IPS DF 4.7 (cell line): ENCODE measurements at regions not wholly inside any gene's neighbourhood (a gene's known extent, or its start where the extent isn't known, plus 50 kb on each side); places are given as distances from the start of the nearest gene placed in this dataset.

ENCODE experiments used
- DNase-seq: peaks from one replicate; pipeline ENCODE4 v3.0.0-alpha.2; 2013; ENCODE audit warnings: low spot score; ENCODE audit errors: extremely low read depth

- DNase-seq = no peak
Observed at GRCh38 chr9:29648601-29649000, 2075.3 kb upstream of the C9orf72 start.

- no peak for DNase-seq
Observed at GRCh38 chr9:29656641-29657406, 2083.5 kb upstream of the C9orf72 start.

DNA sequence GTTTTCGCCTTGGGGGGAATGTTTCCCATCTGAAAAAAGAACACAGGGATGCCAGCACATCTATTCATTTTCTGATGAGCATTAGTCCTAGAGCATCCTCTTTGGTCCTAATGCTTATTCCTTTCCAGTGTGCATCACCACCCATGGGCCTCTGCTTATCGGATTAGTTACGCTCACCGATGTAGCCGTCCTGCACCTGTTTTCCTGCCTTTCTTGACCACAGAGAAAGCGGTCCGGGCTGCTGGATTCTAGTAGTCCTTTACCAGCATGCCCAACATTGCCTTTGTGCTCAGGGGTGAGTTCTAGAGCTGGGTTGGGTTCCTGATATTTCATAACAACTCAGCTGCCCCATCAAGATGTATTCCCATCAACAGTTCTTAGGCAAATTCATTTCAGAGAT is 2084.5 kb upstream of the C9orf72 start:
- DNase-seq = no peak

- no peak for DNase-seq
Observed at GRCh38 chr9:29659014-29659413, 2085.7 kb upstream of the C9orf72 start.

GRCh38 chr9:29659736-29660135 is 2086.5 kb upstream of the C9orf72 start:
- DNase-seq = no peak

- no peak for DNase-seq
Observed at GRCh38 chr9:29668732-29669131, 2095.5 kb upstream of the C9orf72 start.

GRCh38 chr9:29669613-29670012 is 2096.3 kb upstream of the C9orf72 start:
- DNase-seq = no peak

DNA sequence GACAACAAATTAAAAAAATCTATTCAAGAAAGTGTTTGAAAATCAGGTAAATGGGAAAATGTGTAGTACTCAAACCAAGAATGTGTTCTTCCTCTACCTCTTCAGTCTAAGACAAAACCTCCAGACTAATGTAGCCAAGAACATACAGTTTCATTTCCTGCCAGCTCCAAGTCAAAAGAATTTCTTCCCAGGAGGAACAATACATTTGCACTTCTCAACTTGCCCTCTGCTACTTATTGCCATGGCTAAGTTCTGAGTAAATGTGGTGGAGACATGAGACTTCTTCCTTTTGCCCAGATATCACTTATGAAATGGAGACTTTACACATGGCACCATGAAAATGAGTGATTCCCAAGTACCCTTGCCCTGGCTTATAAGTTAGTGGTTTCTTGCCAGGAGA is 2112.2 kb upstream of the C9orf72 start:
- no peak for DNase-seq

DNA sequence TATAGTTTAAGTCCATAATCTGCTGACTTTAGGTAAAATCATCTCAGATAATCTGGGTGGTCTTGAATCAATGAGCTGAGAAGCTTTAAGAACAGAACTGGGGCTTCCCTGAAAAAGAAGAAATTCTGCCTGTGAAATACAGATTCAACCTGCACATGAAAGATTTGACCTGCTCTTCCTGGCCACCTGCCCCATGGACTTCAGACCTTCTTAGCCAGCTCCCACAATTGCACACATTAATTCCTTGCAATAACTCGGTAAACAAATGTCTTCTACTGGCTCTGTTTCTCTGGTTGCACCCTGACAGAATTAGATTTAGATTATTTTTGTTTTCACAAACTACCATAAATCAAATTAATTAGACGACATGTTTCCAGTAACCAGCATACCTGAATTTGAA is 2117.9 kb upstream of the C9orf72 start:
- DNase-seq = no peak

DNA sequence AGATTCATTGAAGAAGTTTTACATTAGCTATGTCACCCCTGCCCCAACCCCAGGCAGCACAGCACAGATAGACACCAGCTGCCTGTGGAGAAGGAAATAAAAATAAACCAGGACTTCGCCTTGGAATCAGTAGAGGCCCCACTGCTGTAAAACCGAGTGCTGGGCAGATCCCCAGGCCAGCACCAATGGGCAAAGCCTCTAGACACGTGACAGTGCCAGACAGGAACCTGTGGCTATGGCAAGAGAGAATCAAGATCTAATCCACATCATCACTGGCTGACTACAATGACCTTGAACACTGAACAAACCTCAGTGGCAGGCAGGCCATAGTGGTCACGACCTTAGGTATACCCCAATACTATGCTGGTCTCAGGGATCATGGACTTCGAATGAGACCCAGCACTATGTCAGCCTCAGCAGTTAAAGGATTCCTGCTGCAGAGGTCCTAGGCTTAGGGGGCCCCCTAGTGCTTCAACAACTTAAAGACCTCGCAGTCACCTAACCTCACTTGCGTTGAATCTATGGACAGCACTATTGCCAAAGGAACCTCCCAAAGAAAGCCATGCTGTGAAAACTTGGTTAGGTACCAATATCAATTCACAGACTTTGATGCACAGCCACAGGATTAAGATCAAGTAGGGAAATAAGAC is 2118.6 kb upstream of the C9orf72 start:
- DNase-seq = peak; percentile 58

GRCh38 chr9:29697011-29697410 is 2123.7 kb upstream of the C9orf72 start:
- no peak for DNase-seq

DNA sequence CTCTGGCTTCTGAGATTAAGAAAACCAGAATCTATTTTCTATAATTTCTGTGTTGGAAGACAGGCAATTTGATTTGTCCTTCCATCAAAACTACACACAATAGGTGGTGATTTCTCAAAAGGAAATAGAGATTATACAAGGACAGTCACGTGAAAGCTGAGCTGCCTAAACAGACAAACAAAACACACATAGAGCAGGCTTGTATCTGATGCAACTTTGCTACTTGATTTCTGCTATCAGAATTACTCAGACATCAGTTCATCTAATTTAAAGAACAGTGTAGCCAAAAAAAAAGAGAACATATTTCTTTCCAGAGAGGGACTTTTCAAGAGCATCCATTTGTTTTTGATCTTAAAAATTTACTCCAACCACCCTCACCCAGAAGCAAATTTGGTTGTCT is 2128.3 kb upstream of the C9orf72 start:
- no peak for DNase-seq

- DNase-seq = no peak
Observed at GRCh38 chr9:29701971-29702370, 2128.7 kb upstream of the C9orf72 start.

- no peak for DNase-seq
Observed at GRCh38 chr9:29714860-29715259, 2141.6 kb upstream of the C9orf72 start.

- no peak for DNase-seq
Observed at GRCh38 chr9:29717631-29718030, 2144.3 kb upstream of the C9orf72 start.

GRCh38 chr9:29730163-29730562 is 2156.9 kb upstream of the C9orf72 start:
- DNase-seq = no peak

GRCh38 chr9:29740518-29740917 is 2167.2 kb upstream of the C9orf72 start:
- DNase-seq = no peak

DNA sequence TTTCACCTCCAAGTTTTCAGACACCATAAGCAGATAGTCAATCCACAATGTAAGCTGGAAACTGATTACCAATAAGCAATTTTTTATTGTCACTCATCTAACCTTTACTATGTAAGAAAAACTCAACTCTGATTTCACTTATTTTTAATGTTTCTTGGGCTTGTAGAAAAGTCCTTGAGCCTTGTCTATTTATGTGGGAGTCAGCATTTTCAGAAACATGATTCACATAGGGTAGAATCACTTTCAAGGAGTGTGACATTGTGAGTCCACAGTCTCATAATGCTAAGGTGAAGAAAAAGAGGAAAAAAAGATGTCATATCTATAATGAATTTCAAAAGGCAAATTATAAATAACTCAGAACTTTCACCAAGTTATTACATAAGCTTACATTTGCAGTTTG is 2167.9 kb upstream of the C9orf72 start:
- DNase-seq = no peak

GRCh38 chr9:29750062-29750461 is 2176.8 kb upstream of the C9orf72 start:
- DNase-seq = no peak

DNA sequence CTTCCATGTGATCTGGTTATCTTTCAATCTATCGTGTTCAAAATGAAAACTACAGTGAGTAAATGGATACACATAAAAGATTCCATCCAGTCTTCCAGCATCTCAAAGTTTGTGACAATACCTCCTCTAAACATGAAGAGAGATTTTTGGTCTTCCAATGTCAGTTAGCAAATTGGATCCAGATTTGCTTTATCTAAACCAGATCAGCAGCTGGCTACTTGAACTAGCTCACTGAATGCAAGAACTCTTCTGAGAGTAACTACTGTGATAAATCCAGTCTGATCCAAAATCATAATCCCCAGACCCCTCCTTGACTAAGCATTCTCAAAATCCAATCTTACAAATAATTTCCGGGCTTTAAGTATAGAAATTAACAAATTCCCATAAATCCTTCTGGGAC is 2177.9 kb upstream of the C9orf72 start:
- no peak for DNase-seq

- DNase-seq = no peak
Observed at GRCh38 chr9:29753638-29754037, 2180.4 kb upstream of the C9orf72 start.

DNA sequence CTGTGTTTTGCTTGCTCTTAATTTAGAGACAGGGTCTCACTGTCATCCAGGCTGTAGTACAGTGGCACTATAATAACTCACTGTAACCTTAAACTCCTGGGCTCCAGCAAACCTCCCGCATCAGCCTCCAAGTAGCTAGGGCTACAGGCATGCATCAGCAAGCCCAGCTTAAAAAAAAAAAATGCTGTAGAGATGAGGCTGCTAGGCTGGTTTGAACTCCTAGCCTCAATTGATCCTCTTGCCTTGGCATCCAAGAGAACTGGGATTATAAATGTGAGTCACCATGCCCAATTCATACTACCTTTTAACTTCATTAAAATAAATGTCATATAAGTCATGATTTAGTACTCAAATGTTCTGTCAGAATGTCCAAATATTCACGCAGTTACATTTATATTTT is 2195.7 kb upstream of the C9orf72 start:
- no peak for DNase-seq

GRCh38 chr9:29773676-29774075 is 2200.4 kb upstream of the C9orf72 start:
- no peak for DNase-seq
